ENCODE measurements at regions not wholly inside any gene's neighbourhood (a gene's known extent, or its start where the extent isn't known, plus 50 kb on each side); places are given as distances from the start of the nearest gene placed in this dataset.

DNA sequence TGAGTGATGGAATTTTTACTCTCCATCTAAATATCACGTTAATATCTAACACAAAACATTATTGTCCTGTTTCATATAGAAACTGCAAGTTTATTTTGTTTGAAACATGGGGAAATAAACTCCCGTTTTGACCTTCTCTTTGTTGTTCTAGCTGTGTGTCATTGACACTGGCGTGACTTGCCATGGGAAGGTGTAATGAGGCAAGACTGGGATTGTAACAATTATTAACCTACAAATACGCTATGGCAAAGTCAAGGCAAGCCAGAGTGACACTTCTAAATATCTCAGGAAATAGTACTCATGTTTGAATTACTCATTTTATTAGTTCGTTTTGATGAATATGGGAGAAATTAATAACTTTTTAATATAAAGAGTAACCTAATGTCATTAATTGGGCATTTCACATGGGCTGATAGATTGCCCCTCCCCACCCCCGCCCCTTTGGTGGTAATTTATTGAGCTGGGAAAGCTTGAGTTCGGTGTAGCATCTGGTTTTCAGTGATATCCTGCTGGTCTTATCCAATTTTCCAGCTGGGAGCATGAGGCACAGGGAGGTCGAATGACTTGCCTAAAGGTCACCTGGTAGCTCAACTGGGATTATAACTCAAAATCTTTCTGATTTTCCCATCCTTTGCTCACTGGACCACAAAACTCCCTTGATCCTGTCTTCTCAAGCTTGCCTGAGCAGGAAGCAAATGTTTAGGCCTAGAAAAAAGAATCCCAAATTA lies 380.6 kb upstream of the JAG1 start:
- no peak for DNase-seq (ENCODE audit: low spot score)
- no TSS peak for BruUV-seq (replicated peaks)
- Histone ChIP-seq H3K9me3 (ENCODE audit: low read length) (no peaks in the 10 kb centered on the region), H3K4me2 (ENCODE audit: low read length) (no peak overlapping the region), H3K27ac (ENCODE audit: low read depth, low read length, poor library complexity, severe bottlenecking) (no peak overlapping the region), H3K79me2 (ENCODE audit: insufficient read depth, low read depth, low read length) (no peaks in the 10 kb centered on the region), H3K9me2 (ENCODE audit: insufficient read depth, low read length) (no peaks in the 10 kb centered on the region), H3K36me3 (ENCODE audit: insufficient read depth, low read length) (no peaks in the 10 kb centered on the region), H3K4me3 (ENCODE audit: low read depth, low read length, poor library complexity, severe bottlenecking) (no peak overlapping the region), H2AFZ (ENCODE audit: low read length) (no peak overlapping the region), H3K4me1 (ENCODE audit: insufficient read depth, low read length, poor library complexity, severe bottlenecking) (no peaks in the 10 kb centered on the region), H4K20me1 (ENCODE audit: insufficient read depth, low read length) (no peaks in the 10 kb centered on the region)
- CTCF ChIA-PET (ENCODE audit: unreplicated experiment) = interaction anchor here (0.6 kb wide), 1 partner anchor 492 kb away, joined by 8 read pairs; no protein-coding TSS in a partner anchor
- intact Hi-C loops (cut with micrococcal nuclease; ENCODE audit: unreplicated experiment) = no loop called here
- TF ChIP-seq CTCF (conservative IDR thresholded peaks at IDR 0.05; ENCODE audit: low read length) (no peak), EZH2phosphoT487 (IDR thresholded peaks at IDR 0.05; ENCODE audit: borderline replicate concordance, low read depth, low read length) (no peak)
- POLR2A ChIA-PET = no interaction called here

DNA sequence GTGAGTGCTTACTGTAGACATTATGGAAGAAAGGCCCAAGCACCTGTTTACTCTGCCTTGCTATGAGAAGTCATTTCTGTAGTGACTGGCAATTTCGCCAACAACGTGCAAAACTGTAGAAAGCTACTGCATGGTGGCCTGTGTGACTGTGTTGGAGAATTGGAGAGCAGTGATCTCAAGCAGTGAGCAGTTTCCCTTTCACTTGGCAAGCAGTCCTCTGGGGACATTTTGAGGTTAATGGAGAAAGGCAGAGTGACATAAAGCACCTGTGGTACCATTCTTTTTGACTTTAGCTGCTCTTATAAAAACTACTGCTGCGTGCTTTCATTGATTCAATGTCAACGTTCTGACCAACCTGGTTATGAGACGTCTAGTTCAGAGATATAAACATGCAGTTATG lies 382.6 kb upstream of the JAG1 start:
- ChIA-PET POLR2A (no interaction called here), CTCF (ENCODE audit: unreplicated experiment) (no interaction called here)
- TF ChIP-seq CTCF (conservative IDR thresholded peaks at IDR 0.05; ENCODE audit: low read length) (no peak), EZH2phosphoT487 (IDR thresholded peaks at IDR 0.05; ENCODE audit: borderline replicate concordance, low read depth, low read length) (no peak)
- Histone ChIP-seq H3K79me2 (ENCODE audit: insufficient read depth, low read depth, low read length) (no peaks in the 10 kb centered on the region), H4K20me1 (ENCODE audit: insufficient read depth, low read length) (no peaks in the 10 kb centered on the region), H3K9me2 (ENCODE audit: insufficient read depth, low read length) (no peaks in the 10 kb centered on the region), H3K4me1 (ENCODE audit: insufficient read depth, low read length, poor library complexity, severe bottlenecking) (no peaks in the 10 kb centered on the region), H3K4me2 (ENCODE audit: low read length) (no peak overlapping the region), H3K27ac (ENCODE audit: low read depth, low read length, poor library complexity, severe bottlenecking) (no peak overlapping the region), H3K4me3 (ENCODE audit: low read depth, low read length, poor library complexity, severe bottlenecking) (no peak overlapping the region), H3K36me3 (ENCODE audit: insufficient read depth, low read length) (no peaks in the 10 kb centered on the region), H2AFZ (ENCODE audit: low read length) (no peak overlapping the region), H3K9me3 (ENCODE audit: low read length) (no peaks in the 10 kb centered on the region)
- intact Hi-C loops (cut with micrococcal nuclease; ENCODE audit: unreplicated experiment) = no loop called here
- BruUV-seq (replicated peaks) = no TSS peak
- DNase-seq (ENCODE audit: low spot score) = no peak

GRCh38 chr20:11057624-11058023 lies 383.8 kb upstream of the JAG1 start:
- CTCF ChIA-PET (ENCODE audit: unreplicated experiment) = no interaction called here
- H3K9me3 ChIP-seq (ENCODE audit: low read length) = no peaks in the 10 kb centered on the region
- H3K4me3 ChIP-seq (ENCODE audit: low read depth, low read length, poor library complexity, severe bottlenecking) = no peak overlapping the region
- POLR2A ChIA-PET = no interaction called here
- H3K36me3 ChIP-seq (ENCODE audit: insufficient read depth, low read length) = no peaks in the 10 kb centered on the region
- H3K79me2 ChIP-seq (ENCODE audit: insufficient read depth, low read depth, low read length) = no peaks in the 10 kb centered on the region
- H3K4me1 ChIP-seq (ENCODE audit: insufficient read depth, low read length, poor library complexity, severe bottlenecking) = no peaks in the 10 kb centered on the region
- DNase-seq (ENCODE audit: low spot score) = no peak
- no peaks in the 10 kb centered on the region for H4K20me1 ChIP-seq (ENCODE audit: insufficient read depth, low read length)
- no peak overlapping the region for H3K4me2 ChIP-seq (ENCODE audit: low read length)
- no peak overlapping the region for H2AFZ ChIP-seq (ENCODE audit: low read length)
- no TSS peak for BruUV-seq (replicated peaks)
- intact Hi-C loops (cut with micrococcal nuclease; ENCODE audit: unreplicated experiment) = no loop called here
- TF ChIP-seq CTCF (conservative IDR thresholded peaks at IDR 0.05; ENCODE audit: low read length) = no peak
- TF ChIP-seq EZH2phosphoT487 (IDR thresholded peaks at IDR 0.05; ENCODE audit: borderline replicate concordance, low read depth, low read length) = no peak
- no peak overlapping the region for H3K27ac ChIP-seq (ENCODE audit: low read depth, low read length, poor library complexity, severe bottlenecking)
- no peaks in the 10 kb centered on the region for H3K9me2 ChIP-seq (ENCODE audit: insufficient read depth, low read length)
